Panc1 (cell line): ENCODE measurements at regions not wholly inside any gene's neighbourhood (a gene's known extent, or its start where the extent isn't known, plus 50 kb on each side); places are given as distances from the start of the nearest gene placed in this dataset.

Experiments
- POLR2AphosphoS5 ChIP-seq: IDR thresholded peaks from 2 replicates; pipeline ENCODE4 v1.6.1; 2012; ENCODE audit warnings: mild to moderate bottlenecking, low read depth, low read length, moderate library complexity
- SIN3A ChIP-seq: IDR thresholded peaks from 2 replicates; pipeline ENCODE4 v1.6.1; 2012; ENCODE audit warnings: low read depth, mild to moderate bottlenecking, low read length, moderate library complexity, borderline replicate concordance; ENCODE audit not compliant: insufficient read depth
- TCF7L2 ChIP-seq: IDR thresholded peaks from 2 replicates; pipeline ENCODE4 v1.6.1; 2011; ENCODE audit warnings: mild to moderate bottlenecking, low read depth, low read length, inconsistent platforms
- TF ChIP-seq, protein P1 (sequence below): fragments of 450-650 bp; IDR thresholded peaks from 2 replicates; pipeline ENCODE4 v1.5.1; 2017; ENCODE audit warnings: mild to moderate bottlenecking
- TF ChIP-seq, protein P2 (sequence below), 2 experiments: IDR thresholded peaks; 2 replicates each; pipeline ENCODE4 v1.6.1; 2011 to 2012; ENCODE audit warnings: low read depth in 2 of 2, control low read depth in 1 of 2, low read length in 1 of 2, mild to moderate bottlenecking in 1 of 2, moderate library complexity in 1 of 2; ENCODE audit not compliant: insufficient read depth in 1 of 2

DNA sequence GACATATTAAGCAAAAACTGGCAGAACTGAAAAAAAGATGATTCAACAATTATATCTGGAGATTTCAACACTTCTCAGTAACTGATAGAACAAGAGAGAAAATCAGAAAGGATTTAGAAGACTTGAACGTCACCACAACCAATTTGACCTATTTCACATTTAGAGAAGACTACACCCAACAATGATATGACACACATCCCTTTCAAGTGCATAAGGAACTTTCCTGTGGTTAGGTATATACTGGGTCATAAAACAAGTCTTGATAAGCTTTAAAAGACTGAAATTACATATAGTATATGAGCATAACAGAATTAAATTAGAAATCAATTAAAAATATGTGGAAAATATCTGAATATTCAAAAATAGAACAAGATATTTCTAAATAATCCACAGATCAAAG is 201.2 kb upstream of the HAND2 start:
- TF ChIP-seq, protein P1, sequence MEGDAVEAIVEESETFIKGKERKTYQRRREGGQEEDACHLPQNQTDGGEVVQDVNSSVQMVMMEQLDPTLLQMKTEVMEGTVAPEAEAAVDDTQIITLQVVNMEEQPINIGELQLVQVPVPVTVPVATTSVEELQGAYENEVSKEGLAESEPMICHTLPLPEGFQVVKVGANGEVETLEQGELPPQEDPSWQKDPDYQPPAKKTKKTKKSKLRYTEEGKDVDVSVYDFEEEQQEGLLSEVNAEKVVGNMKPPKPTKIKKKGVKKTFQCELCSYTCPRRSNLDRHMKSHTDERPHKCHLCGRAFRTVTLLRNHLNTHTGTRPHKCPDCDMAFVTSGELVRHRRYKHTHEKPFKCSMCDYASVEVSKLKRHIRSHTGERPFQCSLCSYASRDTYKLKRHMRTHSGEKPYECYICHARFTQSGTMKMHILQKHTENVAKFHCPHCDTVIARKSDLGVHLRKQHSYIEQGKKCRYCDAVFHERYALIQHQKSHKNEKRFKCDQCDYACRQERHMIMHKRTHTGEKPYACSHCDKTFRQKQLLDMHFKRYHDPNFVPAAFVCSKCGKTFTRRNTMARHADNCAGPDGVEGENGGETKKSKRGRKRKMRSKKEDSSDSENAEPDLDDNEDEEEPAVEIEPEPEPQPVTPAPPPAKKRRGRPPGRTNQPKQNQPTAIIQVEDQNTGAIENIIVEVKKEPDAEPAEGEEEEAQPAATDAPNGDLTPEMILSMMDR, result no peak
- TF ChIP-seq POLR2AphosphoS5 (no peak), SIN3A (no peak), TCF7L2 (no peak)
- TF ChIP-seq, protein P2, sequence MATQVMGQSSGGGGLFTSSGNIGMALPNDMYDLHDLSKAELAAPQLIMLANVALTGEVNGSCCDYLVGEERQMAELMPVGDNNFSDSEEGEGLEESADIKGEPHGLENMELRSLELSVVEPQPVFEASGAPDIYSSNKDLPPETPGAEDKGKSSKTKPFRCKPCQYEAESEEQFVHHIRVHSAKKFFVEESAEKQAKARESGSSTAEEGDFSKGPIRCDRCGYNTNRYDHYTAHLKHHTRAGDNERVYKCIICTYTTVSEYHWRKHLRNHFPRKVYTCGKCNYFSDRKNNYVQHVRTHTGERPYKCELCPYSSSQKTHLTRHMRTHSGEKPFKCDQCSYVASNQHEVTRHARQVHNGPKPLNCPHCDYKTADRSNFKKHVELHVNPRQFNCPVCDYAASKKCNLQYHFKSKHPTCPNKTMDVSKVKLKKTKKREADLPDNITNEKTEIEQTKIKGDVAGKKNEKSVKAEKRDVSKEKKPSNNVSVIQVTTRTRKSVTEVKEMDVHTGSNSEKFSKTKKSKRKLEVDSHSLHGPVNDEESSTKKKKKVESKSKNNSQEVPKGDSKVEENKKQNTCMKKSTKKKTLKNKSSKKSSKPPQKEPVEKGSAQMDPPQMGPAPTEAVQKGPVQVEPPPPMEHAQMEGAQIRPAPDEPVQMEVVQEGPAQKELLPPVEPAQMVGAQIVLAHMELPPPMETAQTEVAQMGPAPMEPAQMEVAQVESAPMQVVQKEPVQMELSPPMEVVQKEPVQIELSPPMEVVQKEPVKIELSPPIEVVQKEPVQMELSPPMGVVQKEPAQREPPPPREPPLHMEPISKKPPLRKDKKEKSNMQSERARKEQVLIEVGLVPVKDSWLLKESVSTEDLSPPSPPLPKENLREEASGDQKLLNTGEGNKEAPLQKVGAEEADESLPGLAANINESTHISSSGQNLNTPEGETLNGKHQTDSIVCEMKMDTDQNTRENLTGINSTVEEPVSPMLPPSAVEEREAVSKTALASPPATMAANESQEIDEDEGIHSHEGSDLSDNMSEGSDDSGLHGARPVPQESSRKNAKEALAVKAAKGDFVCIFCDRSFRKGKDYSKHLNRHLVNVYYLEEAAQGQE (IDR thresholded peaks at IDR 0.05; ENCODE audit: insufficient read depth in 1 of 2, low read depth in 2 of 2, low read length in 1 of 2), result no peak
